C4-2B (cell line): ENCODE measurements at regions not wholly inside any gene's neighbourhood (a gene's known extent, or its start where the extent isn't known, plus 50 kb on each side); places are given as distances from the start of the nearest gene placed in this dataset.

Experiments
- CTCF ChIP-seq: fragments of 450-650 bp; conservative IDR thresholded peaks from 2 replicates; pipeline ENCODE4 v1.5.1; 2017; ENCODE audit warnings: mild to moderate bottlenecking
- ZFX ChIP-seq: fragments of 450-650 bp; IDR thresholded peaks from 2 replicates; pipeline ENCODE4 v1.6.1; 2017

- TF ChIP-seq CTCF (no peak), ZFX (no peak)
Observed at GRCh38 chr3:41033956-41034519, 165.3 kb upstream of the CTNNB1 start.
